ENCODE measurements at regions not wholly inside any gene's neighbourhood (a gene's known extent, or its start where the extent isn't known, plus 50 kb on each side); places are given as distances from the start of the nearest gene placed in this dataset.

DNA sequence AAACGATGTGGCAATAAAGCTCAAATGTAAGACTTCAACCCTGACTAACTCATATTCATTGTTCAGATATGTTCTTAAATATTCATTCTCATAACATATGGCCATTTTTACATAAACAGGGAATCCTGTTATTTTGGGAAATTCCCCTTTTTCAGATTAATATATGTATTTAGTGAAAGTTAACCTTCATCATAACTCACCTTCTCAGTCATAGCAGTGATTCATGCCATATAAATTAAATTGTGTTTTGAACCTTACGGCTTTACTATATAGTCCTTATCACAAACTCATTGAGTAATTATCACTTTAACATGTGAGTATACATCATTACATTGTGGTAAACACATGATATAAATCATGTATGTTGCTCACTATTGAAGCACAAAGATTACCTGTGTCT lies 392.5 kb upstream of the TRAM1L1 start:
- Histone ChIP-seq H3K79me2 (ENCODE audit: control insufficient read depth, insufficient read depth, low read length) (no peaks in the 10 kb centered on the region), H3K9me3 (replicated peaks; ENCODE audit: control insufficient read depth, insufficient read depth, low read length) (no peaks in the 10 kb centered on the region), H4K20me1 (replicated peaks; ENCODE audit: control insufficient read depth, extremely low read depth, insufficient read depth, low read length) (no peaks in the 10 kb centered on the region), H3K9me1 (replicated peaks; ENCODE audit: control insufficient read depth, extremely low read depth, insufficient read depth, low read length) (no peaks in the 10 kb centered on the region), H3K27me3 (ENCODE audit: control insufficient read depth in 2 of 2, insufficient read depth in 2 of 2, low read length in 2 of 2) (no peaks in the 10 kb centered on the region), H3K4me2 (ENCODE audit: insufficient read depth, low read length) (no peak overlapping the region), H3K9ac (replicated peaks; ENCODE audit: extremely low read depth, insufficient read depth, low read length) (no peak overlapping the region), H3K36me3 (ENCODE audit: control insufficient read depth in 2 of 2, extremely low read depth in 1 of 2, insufficient read depth in 2 of 2, low read length in 2 of 2) (no peaks in the 10 kb centered on the region), H3K4me1 (ENCODE audit: control insufficient read depth, extremely low read depth, insufficient read depth, low read length) (no peaks in the 10 kb centered on the region), H2AFZ (ENCODE audit: low read depth, low read length) (no peak overlapping the region), H3K4me3 (replicated peaks in 1 of 3; ENCODE audit: insufficient read depth in 1 of 3, low read depth in 1 of 3, low read length in 3 of 3) (no peak overlapping the region), H3K27ac (ENCODE audit: insufficient read depth, low read depth, low read length) (no peak overlapping the region)
- TF ChIP-seq, protein P1, sequence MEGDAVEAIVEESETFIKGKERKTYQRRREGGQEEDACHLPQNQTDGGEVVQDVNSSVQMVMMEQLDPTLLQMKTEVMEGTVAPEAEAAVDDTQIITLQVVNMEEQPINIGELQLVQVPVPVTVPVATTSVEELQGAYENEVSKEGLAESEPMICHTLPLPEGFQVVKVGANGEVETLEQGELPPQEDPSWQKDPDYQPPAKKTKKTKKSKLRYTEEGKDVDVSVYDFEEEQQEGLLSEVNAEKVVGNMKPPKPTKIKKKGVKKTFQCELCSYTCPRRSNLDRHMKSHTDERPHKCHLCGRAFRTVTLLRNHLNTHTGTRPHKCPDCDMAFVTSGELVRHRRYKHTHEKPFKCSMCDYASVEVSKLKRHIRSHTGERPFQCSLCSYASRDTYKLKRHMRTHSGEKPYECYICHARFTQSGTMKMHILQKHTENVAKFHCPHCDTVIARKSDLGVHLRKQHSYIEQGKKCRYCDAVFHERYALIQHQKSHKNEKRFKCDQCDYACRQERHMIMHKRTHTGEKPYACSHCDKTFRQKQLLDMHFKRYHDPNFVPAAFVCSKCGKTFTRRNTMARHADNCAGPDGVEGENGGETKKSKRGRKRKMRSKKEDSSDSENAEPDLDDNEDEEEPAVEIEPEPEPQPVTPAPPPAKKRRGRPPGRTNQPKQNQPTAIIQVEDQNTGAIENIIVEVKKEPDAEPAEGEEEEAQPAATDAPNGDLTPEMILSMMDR (IDR thresholded peaks at IDR 0.05; ENCODE audit: extremely low read depth in 1 of 2, insufficient read depth in 1 of 2, low read depth in 1 of 2, low read length in 2 of 2), result no peak
- TF ChIP-seq EZH2 (IDR thresholded peaks at IDR 0.05; ENCODE audit: borderline replicate concordance, low read depth, low read length, severe bottlenecking) (no peak), JUN (IDR thresholded peaks at IDR 0.05; ENCODE audit: borderline replicate concordance, insufficient read depth, insufficient read length, low read depth) (no peak), FOS (IDR thresholded peaks at IDR 0.05; ENCODE audit: borderline replicate concordance, insufficient read depth, low read length) (no peak), GATA2 (IDR thresholded peaks at IDR 0.05; ENCODE audit: insufficient read depth, insufficient read length, low read depth, low read length) (no peak), MAX (IDR thresholded peaks at IDR 0.05; ENCODE audit: insufficient read depth, insufficient read length) (no peak), MYC (IDR thresholded peaks at IDR 0.05; ENCODE audit: low read depth, low read length) (no peak), POLR2AphosphoS5 (IDR thresholded peaks at IDR 0.05; ENCODE audit: insufficient read depth, low read depth, low read length) (no peak), POLR2A (IDR thresholded peaks at IDR 0.05; ENCODE audit: low read depth, low read length) (no peak)
- intact Hi-C loops (cut with micrococcal nuclease), result no loop called here
- dilution Hi-C loops (cut with MboI; ENCODE audit: extremely low pct_ligation_motif_present, low sequenced_read_pairs), result no loop called here
- no TSS peak for BruUV-seq (replicated peaks)
- POLR2A ChIA-PET, result no interaction called here
- no peak for DNase-seq (ENCODE audit: low read depth, low spot score)
- FAIRE-seq, result no peak
- CTCF ChIA-PET, result no interaction called here
